ENCODE measurements at regions not wholly inside any gene's neighbourhood (a gene's known extent, or its start where the extent isn't known, plus 50 kb on each side); places are given as distances from the start of the nearest gene placed in this dataset.

GRCh38 chr15:93649691-93650235 lies 560.8 kb upstream of the RGMA start:
- no TSS peak for BruUV-seq (replicated peaks)
- TF ChIP-seq BHLHE40 (IDR thresholded peaks at IDR 0.05; ENCODE audit: low read depth, low read length) (no peak), CEBPB (IDR thresholded peaks at IDR 0.05; ENCODE audit: low read depth, low read length) (no peak), RCOR1 (IDR thresholded peaks at IDR 0.05; ENCODE audit: insufficient replicate concordance, low read length) (no peak), RFX5 (IDR thresholded peaks at IDR 0.05; ENCODE audit: low read depth, low read length) (no peak), FOS (IDR thresholded peaks at IDR 0.05; ENCODE audit: low read depth, low read length) (no peak), CTCF (conservative IDR thresholded peaks at IDR 0.05; ENCODE audit: low read depth, low read length) (no peak), POLR2A (IDR thresholded peaks at IDR 0.05; ENCODE audit: low read depth, low read length) (no peak), SMC3 (IDR thresholded peaks at IDR 0.05; ENCODE audit: low read depth, low read length) (no peak), MXI1 (IDR thresholded peaks at IDR 0.05; ENCODE audit: borderline replicate concordance, low read depth, low read length) (no peak)
- ATAC-seq (ENCODE audit: low read depth): no peak
- Histone ChIP-seq H2BK5ac (ENCODE audit: low read depth, low read length, poor library complexity, severe bottlenecking) (no peak overlapping the region), H4K20me1 (ENCODE audit: insufficient read depth, low read length) (no peaks in the 10 kb centered on the region), H4K91ac (ENCODE audit: insufficient read depth, low read depth, low read length) (no peak overlapping the region), H3K9me3 (ENCODE audit: control insufficient read depth, insufficient read depth, low read length) (peaks cover 17% of the 10 kb centered on the region), H3K27me3 (ENCODE audit: control insufficient read depth, insufficient read depth, low read length) (no peaks in the 10 kb centered on the region), H3K79me1 (ENCODE audit: low read depth in 1 of 2, low read length in 2 of 2) (no peaks in the 10 kb centered on the region), H2BK120ac (ENCODE audit: low read depth, low read length) (no peak overlapping the region), H3K9ac (ENCODE audit: low read depth, low read length) (no peak overlapping the region), H2AK5ac (ENCODE audit: low read depth, low read length) (no peak overlapping the region), H3K27ac (ENCODE audit: insufficient read depth, low read length) (no peak overlapping the region), H3K36me3 (ENCODE audit: control insufficient read depth, insufficient read depth, low read length) (no peaks in the 10 kb centered on the region), H4K8ac (ENCODE audit: low read depth in 2 of 2, low read length in 2 of 2) (no peak overlapping the region), H2AK9ac (replicated peaks; ENCODE audit: low read depth, low read length, poor library complexity) (no peak overlapping the region), H2BK20ac (ENCODE audit: low read depth, low read length) (no peak overlapping the region), H3K4me2 (ENCODE audit: low read depth, low read length) (no peak overlapping the region), H2BK15ac (ENCODE audit: low read depth, low read length) (no peak overlapping the region), H3K14ac (replicated peaks; ENCODE audit: low read depth, low read length) (no peak overlapping the region), H3K4me3 (ENCODE audit: insufficient read depth, low read depth, low read length) (no peak overlapping the region), H3K18ac (ENCODE audit: low read depth, low read length) (no peak overlapping the region), H3K9me1 (ENCODE audit: insufficient read depth, low read length) (no peaks in the 10 kb centered on the region), H3K4ac (ENCODE audit: low read depth, low read length) (no peak overlapping the region), H3K23ac (ENCODE audit: low read depth, low read length) (no peak overlapping the region), H3K56ac (ENCODE audit: extremely low read depth, insufficient read depth, low read length) (no peak overlapping the region), H2AFZ (replicated peaks; ENCODE audit: low read length, poor library complexity) (no peak overlapping the region), H4K5ac (ENCODE audit: low read depth, low read length) (no peak overlapping the region), H3K4me1 (ENCODE audit: control insufficient read depth, insufficient read depth, low read length) (no peaks in the 10 kb centered on the region)
- POLR2A ChIA-PET (ENCODE audit: unreplicated experiment): no interaction called here
- 70% methylated on average over 2 of the region's 6 CpGs; no CpG with 5 or more reads in 1 of the 2 experiments for WGBS, 2 experiments (ENCODE audit: extremely low coverage in 2 of 2, insufficient read length in 1 of 2)
- in situ Hi-C loops (cut with MboI; ENCODE audit: low sequenced_read_pairs): no loop called here
- no peak for DNase-seq
- dilution Hi-C loops (cut with HindIII; ENCODE audit: low sequenced_read_pairs, unreplicated experiment): no loop called here
- CTCF ChIA-PET: no interaction called here
- intact Hi-C loops (cut with micrococcal nuclease): no loop called here
